ENCODE measurements at regions not wholly inside any gene's neighbourhood (a gene's known extent, or its start where the extent isn't known, plus 50 kb on each side); places are given as distances from the start of the nearest gene placed in this dataset.
A peak's percentile ranks its signal among the peaks of the same experiment; 100 is the strongest.

DNA sequence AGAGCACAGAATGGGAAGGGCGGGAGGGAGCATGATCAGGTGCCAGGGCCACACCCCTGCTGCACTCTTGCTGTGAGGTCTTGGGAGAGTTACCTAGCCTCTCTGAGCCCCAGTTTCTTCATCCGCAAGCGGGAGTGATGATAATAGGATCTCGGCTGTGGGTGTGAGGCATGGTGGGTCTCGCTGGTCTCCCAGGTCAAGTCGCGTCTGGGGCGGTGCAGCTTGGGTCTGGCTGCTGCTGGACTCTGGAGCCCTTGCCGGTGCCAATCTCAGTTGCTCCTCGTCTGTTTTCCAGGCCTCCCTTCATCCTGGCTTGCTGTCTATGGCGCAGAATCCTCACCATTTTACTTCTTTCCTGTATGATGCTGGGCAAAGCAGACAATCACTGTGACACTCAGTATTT lies 130.3 kb upstream of the RAB12 start:
- TF ChIP-seq, protein P1, sequence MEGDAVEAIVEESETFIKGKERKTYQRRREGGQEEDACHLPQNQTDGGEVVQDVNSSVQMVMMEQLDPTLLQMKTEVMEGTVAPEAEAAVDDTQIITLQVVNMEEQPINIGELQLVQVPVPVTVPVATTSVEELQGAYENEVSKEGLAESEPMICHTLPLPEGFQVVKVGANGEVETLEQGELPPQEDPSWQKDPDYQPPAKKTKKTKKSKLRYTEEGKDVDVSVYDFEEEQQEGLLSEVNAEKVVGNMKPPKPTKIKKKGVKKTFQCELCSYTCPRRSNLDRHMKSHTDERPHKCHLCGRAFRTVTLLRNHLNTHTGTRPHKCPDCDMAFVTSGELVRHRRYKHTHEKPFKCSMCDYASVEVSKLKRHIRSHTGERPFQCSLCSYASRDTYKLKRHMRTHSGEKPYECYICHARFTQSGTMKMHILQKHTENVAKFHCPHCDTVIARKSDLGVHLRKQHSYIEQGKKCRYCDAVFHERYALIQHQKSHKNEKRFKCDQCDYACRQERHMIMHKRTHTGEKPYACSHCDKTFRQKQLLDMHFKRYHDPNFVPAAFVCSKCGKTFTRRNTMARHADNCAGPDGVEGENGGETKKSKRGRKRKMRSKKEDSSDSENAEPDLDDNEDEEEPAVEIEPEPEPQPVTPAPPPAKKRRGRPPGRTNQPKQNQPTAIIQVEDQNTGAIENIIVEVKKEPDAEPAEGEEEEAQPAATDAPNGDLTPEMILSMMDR (IDR thresholded peaks at IDR 0.05; ENCODE audit: insufficient read depth, low read length, missing control alignments) = no peak
- no peak overlapping the region for H3K4me3 ChIP-seq (ENCODE audit: low read depth, low read length)
- CTCF ChIA-PET = interaction anchor here (0.9 to 6.7 kb wide), 16 partner anchors 8 to 1206 kb away, joined by 3 to 91 read pairs (median 5); partner anchors contain the start of gene PTPRM
- POLR2A ChIA-PET = no interaction called here
- DNase-seq (ENCODE audit: low read depth, low spot score) = no peak

DNA sequence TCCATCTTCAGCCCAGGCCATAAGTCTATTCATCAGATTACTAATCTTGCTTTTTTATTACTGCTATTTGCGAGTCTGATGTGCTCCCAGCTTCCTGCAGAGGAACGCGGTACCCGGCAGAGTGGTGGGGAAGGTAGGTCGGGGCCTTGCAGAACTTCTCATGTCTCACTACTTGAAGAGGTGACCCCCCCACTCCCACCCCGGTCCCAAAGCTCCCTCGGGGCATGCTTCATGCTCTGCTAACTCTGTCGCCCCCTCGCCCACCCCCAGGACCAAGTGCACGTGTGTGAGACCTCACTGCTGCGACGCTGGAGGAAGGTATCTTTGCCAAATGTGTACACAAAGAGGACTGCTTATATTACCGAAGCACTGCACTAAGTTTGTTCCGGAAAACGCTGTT lies 129.4 kb upstream of the RAB12 start:
- H3K4me3 ChIP-seq (ENCODE audit: low read depth, low read length) = no peak overlapping the region
- TF ChIP-seq, protein P1 (IDR thresholded peaks at IDR 0.05; ENCODE audit: insufficient read depth, low read length, missing control alignments) = no peak
- no peak for DNase-seq (ENCODE audit: low read depth, low spot score)
- CTCF ChIA-PET = interaction anchor here (0.8 to 6.7 kb wide), 23 partner anchors 9 to 1259 kb away, joined by 3 to 91 read pairs (median 3); partner anchors contain the start of gene PTPRM
- POLR2A ChIA-PET = no interaction called here

DNA sequence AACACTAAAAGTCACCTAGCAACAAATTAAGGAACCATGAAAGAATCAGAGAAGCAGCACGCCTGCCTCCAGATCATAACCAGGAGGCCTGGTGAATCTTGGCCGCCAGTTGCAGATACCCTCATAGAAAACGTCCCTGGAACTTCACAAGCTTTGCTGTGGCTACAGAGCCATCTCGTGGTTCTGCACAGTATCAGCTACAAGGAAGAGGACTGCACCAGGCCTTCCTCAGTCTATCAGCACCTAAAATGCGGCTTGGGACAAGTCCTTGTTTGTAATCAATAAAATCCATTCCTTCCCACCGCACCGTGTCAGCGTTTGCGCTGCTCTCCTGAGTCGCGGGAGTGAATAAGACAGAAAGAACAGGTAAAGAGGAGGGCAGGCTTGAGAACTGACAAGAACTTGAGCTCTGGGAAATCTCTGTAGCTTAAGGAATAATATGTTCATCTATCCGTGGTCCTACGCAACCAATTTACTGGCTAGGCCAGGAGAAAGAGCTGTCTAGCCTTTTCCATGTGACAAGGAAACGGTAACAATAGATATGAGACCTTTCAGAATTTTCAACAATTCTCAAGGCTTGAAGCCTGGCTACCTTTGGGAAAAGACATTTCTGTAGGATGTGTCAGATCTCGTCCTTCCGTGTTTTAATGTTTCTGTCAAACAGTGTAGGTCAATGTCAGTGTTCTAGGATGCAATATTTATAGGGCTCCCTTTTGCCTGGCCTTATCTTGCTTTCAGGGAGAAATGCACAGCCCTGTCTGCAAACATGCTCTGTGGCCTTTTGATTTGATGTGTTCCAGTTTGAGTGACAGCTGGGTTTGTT lies 128.5 kb upstream of the RAB12 start:
- no peak overlapping the region for H3K4me3 ChIP-seq (ENCODE audit: low read depth, low read length)
- peak; percentile 26 for DNase-seq (ENCODE audit: low read depth, low spot score)
- ChIA-PET CTCF (interaction anchor here (0.8 to 6.7 kb wide), 33 partner anchors 8 to 1259 kb away, joined by 3 to 91 read pairs (median 3); partner anchors contain the start of gene PTPRM), POLR2A (no interaction called here)
- TF ChIP-seq, protein P1 (IDR thresholded peaks at IDR 0.05; ENCODE audit: insufficient read depth, low read length, missing control alignments) = peak; percentile 70

DNA sequence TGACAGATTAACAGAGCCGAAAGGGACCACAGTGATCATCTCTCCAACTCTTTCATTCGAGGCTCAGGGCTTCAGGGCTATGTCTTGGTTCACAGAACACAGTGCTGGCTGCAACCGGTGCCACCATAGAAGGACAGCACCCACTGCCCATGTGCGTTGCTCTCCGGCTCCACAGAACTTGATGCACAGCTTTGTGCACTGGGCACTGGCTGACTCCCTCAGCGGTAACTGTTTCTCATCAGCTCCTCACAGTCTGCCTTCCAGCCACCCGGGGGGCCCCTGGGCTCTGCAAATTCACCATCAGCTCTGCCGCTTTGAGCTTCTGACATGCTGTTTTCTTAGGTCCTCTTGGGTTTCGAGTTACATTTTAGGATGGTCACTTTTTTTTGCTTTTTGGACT lies 124.3 kb upstream of the RAB12 start:
- no peak overlapping the region for H3K4me3 ChIP-seq (ENCODE audit: low read depth, low read length)
- ChIA-PET POLR2A (no interaction called here), CTCF (interaction anchor here (1.1 to 1.2 kb wide), 2 partner anchors 11 to 695 kb away, joined by 3 read pairs; no protein-coding TSS in a partner anchor)
- no peak for DNase-seq (ENCODE audit: low read depth, low spot score)
- TF ChIP-seq, protein P1 (IDR thresholded peaks at IDR 0.05; ENCODE audit: insufficient read depth, low read length, missing control alignments) = no peak

DNA sequence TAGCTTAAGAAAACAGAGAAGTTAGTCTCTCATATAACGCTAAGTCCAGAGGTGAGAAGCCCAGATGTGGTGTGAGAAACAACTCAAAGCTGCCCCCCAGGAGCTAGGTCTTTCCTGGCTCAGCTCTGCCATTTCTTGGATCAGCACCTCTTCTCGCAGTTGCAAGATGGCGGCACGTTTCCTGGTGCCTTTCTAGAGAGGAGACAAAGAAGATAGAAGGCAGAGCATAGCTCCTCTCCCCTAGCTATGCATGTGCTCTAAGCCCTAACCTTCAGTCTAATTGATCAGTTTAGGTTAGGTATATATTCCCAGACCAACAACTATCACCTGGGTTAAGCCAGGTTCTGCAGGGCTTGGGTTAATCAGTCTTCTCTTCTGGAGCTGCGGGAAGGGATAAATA lies 119.5 kb upstream of the RAB12 start:
- CTCF ChIA-PET = interaction anchor here (0.8 to 1.8 kb wide), 4 partner anchors 9 to 12 kb away, joined by 3 to 8 read pairs (median 3); no protein-coding TSS in a partner anchor

DNA sequence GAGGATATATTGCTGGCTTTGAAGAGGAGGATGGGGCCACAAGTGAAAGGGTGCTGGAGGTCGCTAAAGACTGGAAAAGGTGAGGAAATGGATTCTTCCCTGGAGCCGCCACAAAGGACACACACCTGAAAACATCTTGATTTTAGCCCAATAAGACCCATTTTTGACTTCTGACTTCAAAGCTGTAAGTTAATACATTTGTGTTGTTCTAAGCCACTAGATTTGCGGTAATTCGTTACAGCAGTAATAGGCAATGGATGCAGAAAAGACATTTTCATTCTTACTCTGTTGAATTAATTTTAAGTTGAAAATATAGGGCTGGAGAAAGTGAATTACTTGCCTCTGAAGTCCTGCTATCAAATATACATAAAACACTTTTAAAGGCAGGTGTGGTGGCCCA lies 117.7 kb upstream of the RAB12 start:
- POLR2A ChIA-PET = no interaction called here
- CTCF ChIA-PET = interaction anchor here (1.2 kb wide), 1 partner anchor 13 kb away, joined by 4 read pairs; no protein-coding TSS in a partner anchor
- no peak overlapping the region for H3K4me3 ChIP-seq (ENCODE audit: low read depth, low read length)
- TF ChIP-seq, protein P1 (IDR thresholded peaks at IDR 0.05; ENCODE audit: insufficient read depth, low read length, missing control alignments) = no peak
- DNase-seq (ENCODE audit: low read depth, low spot score) = no peak

More for the DNA sequence above, 119.5 kb upstream of the RAB12 start:
- H3K4me3 ChIP-seq (ENCODE audit: low read depth, low read length) = no peak overlapping the region
- POLR2A ChIA-PET = no interaction called here
- no peak for DNase-seq (ENCODE audit: low read depth, low spot score)
- TF ChIP-seq, protein P1 (IDR thresholded peaks at IDR 0.05; ENCODE audit: insufficient read depth, low read length, missing control alignments) = no peak
